Retinal pigment epithelial cell (primary cell): ENCODE measurements at regions not wholly inside any gene's neighbourhood (a gene's known extent, or its start where the extent isn't known, plus 50 kb on each side); places are given as distances from the start of the nearest gene placed in this dataset.
"Not testable (repeated sequence)": the region's sequence is repeated elsewhere in the genome, so short reads cannot be mapped to it uniquely, and the experiment has no call there.

Experiments
- DNase-seq: peaks from one replicate; pipeline ENCODE4 v3.0.0-alpha.2; 2010; ENCODE audit warnings: low read depth
- H3K4me3 ChIP-seq: 2 replicates; pipeline ENCODE4 v1.5.1; 2011; ENCODE audit warnings: mild to moderate bottlenecking, low read length, control low read depth, moderate library complexity
- CTCF ChIP-seq: conservative IDR thresholded peaks from 2 replicates; pipeline ENCODE4 v1.5.1; 2011; ENCODE audit warnings: low read depth, low read length, control low read depth, inconsistent platforms

GRCh38 chr18:64752707-64753106, 603.8 kb upstream of the LINC00305 start:
- no peak overlapping the region for H3K4me3 ChIP-seq
- no peak for TF ChIP-seq CTCF
- DNase-seq: no peak

GRCh38 chr18:64749884-64750283, 601.0 kb upstream of the LINC00305 start:
- H3K4me3 ChIP-seq: no peak overlapping the region
- DNase-seq: no peak
- TF ChIP-seq CTCF: no peak

GRCh38 chr18:64747803-64748202, 598.9 kb upstream of the LINC00305 start:
- TF ChIP-seq CTCF: no peak
- no peak overlapping the region for H3K4me3 ChIP-seq

GRCh38 chr18:64742898-64743297, 594.0 kb upstream of the LINC00305 start:
- H3K4me3 ChIP-seq: no peak overlapping the region
- DNase-seq: no peak
- no peak for TF ChIP-seq CTCF

More at GRCh38 chr18:64747803-64748202, 598.9 kb upstream of the LINC00305 start:
- DNase-seq: no peak

- no peak for DNase-seq
- no peak overlapping the region for H3K4me3 ChIP-seq
- no peak for TF ChIP-seq CTCF
These were observed 585.2 kb upstream of the LINC00305 start for GRCh38 chr18:64734063-64734462.

- not testable (repeated sequence) for H3K4me3 ChIP-seq, DNase-seq
These were observed 576.8 kb upstream of the LINC00305 start for GRCh38 chr18:64725657-64726056.

- DNase-seq: no peak
- no peak overlapping the region for H3K4me3 ChIP-seq
- TF ChIP-seq CTCF: no peak
These were observed 572.0 kb upstream of the LINC00305 start for GRCh38 chr18:64720781-64721464.
